GM21447 (cell line): ENCODE measurements at regions not wholly inside any gene's neighbourhood (a gene's known extent, or its start where the extent isn't known, plus 50 kb on each side); places are given as distances from the start of the nearest gene placed in this dataset.
"Not testable (repeated sequence)": the region's sequence is repeated elsewhere in the genome, so short reads cannot be mapped to it uniquely, and the experiment has no call there.

Experiments used
- ATAC-seq: cut with Tn5 transposase; IDR thresholded peaks from one replicate; pipeline ENCODE4 v1.9.1; 2021; ENCODE audit not compliant: unreplicated experiment

DNA sequence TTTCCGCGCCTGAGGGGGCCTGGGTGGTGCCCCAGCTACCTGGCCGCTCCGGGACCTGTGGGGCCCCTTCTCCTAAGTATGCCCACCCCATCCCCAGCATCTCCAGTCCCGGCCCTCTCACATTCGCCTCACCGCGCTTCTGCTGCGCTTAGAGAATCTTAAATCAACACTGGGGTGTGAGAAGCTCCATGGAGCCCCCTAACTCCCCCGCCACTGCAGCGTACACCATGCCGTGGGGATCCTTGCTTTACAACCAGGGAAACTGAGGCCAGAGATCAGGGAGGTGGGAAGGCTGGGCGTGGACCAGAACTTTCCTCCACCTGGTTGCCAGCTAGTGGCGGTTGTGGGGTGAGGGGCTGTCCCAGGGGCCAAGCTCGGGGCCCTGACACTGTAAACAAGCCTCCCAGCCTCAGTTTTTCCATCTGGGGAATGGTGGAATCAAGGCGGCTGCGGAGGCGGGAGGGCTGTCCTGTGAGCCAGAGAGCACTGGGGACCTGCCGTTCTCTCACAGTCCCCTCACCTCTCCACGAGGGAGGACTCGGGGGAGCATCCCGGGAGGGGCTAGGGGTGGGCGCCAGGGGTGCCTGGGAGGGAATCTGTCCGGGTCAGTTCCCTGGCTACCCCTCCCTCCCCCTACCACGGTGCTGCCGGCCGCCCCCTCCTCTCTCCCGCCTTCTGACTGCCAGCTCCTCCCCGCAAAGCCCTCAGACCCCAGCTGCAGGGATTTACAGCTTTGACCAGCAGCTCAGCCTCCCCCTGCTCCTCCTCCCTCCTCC lies 161.2 kb downstream of the C9orf50 start:
- no peak for ATAC-seq

DNA sequence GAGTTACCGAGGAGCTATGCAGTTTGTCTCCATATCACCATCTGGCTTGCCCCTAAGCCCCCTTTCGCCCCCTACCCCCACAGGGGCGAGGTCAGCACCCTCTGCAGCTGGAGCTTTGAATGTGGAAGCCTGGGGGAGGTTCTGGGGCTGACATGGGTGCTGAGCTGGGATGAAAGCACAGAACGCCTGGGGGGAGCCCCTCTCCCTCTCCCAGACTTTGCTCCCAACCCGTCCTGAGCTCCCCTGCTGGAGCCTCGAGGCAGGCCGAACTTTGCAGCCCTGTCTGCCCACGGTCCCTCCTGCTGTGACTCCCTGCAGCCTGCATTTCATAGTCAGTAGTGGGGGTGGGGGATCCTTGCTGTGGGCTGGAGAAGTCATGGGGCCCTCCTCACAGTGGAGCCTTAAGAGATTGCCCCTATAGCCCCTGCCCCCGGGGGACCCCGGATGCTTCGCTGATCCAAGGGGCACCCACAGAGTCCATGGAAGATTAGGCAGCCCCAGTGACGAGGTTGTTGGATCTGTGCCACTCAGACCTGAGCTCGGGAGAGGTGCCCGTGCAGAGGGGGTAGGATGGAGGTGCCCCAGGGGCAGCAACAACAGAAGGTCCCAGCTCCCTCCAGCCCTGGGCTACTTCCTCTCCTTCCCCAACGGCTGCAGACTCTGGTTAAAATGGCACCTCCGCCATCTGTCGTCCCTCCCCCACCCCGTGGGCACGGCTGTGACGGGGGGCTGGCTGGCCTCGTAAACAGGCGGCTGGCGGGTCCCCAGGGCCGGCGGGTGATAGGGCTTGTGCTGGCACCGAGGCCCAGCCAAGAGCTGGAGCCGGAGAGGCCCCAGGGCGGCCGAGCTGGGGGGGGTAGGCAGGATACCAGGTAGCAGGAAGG lies 162.0 kb downstream of the C9orf50 start:
- ATAC-seq: peak; percentile 13

DNA sequence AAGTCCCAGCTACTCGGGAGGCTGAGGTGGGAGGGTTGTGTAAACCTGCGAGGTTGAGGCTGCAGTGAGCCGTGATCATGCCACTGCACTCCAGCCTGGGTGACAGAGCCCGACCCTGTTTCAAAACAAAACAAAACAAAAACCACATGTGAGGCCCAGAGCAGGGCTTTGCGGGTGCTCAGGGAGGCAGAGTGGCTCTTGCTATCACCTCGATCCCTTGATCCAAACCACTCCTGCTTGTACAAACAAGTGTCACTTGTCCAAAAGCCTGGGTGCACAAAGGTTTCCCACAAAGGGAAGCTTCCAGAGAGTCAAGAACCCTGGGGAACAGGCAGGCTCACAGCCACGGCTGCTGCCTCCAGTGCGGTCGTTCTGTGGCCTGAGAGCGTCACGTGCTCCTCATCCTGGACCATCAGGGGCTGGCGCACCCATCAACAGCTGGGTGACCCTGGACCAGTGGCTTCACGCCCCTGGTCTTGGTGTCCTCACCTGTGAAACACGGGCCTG lies 162.7 kb downstream of the C9orf50 start:
- ATAC-seq: peak; percentile 49

DNA sequence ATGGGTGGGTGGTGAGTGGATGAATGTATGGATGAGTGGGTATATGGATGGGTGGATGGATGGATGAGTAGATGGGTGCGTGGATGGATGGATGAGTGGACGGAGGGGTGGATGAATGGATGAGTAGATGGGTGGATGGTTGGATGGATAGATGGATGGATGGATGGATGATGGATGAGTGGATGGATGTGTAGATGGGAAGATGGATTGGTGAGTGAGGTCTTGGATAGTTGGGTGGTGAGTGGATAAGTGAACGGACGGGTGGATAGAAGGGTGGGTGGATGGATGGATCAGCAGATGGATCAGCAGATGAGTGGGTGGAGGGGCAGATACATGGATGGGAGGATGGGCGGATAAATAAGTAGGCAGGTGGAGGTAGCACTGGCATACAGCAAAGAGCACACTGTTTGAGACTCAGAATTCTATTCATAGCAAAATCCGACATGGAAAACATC lies 163.5 kb downstream of the C9orf50 start:
- no peak for ATAC-seq

DNA sequence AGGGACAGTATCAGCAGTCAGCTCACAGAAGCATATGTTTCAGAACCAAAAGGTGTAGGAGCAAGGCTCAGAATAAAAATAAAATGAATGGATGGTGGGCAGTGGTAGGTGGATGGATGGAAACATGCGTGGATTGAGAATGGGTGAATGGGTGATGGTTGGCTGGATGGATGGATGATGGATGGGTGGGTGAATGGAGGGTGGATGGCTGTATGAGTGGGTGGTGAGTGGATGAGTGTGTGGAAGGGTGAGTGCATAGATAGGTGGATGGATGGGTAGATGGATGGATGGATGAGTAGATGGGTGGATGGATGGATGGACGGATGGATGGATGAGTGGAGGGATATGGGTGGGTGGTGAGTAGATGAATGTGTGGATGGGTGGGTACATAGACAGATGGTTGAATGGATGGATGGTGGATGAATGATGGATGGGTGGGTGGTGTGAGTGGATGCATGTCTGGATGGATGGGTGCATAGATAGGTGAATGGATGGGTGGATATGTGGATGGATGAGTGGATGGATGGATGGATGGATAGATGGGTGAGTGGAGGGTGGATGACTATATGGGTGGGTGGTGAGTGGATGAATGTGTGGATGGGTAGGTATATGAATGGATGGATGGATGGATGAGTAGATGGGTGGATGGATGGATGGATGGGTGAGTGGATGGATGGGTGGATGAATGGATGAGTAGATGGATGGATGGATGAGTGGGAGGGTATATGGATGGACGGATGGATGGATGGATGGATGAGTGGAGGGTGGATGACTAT lies 164.2 kb downstream of the C9orf50 start:
- no peak for ATAC-seq

DNA sequence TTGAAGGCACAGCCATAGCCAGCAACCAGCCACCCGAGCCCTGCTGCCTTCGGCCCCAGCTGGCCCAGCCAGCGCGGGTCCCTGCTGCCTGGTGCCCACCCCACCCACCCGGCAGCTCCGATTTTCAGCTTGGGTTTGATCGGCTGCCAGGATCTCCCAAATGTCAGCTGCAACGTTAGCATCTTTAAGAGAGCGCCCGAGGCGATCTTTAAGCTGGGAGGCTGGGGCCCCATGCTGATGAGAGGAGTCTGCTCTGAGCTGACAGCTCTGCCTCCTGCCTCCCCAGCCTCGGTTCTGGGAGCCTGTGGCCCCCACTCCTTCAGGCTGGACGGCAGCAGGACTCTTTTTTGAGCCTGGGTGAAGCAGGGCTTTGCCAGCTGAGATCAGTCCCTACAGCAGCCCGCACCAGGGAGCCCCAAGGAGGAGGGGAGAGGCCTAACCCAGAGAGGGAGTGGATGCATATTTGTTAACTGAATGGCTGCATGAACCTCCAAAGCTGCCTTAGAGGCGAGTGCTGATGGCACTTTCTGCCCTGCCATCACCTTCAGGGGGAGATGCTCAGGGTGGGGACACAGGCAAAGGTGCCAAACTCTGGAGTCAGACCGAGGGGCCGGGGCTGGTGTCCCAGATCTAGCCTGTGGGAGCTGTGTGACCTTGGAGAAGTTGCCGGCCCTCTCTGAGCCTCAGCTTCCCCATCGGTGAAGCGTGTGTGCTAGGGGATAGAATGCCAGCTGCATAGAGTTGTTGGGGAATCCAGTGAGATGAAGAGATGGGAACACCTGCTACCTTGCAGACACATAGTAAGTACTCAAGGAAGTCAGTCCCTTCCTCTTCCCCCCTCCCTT lies 165.5 kb downstream of the C9orf50 start:
- no peak for ATAC-seq

DNA sequence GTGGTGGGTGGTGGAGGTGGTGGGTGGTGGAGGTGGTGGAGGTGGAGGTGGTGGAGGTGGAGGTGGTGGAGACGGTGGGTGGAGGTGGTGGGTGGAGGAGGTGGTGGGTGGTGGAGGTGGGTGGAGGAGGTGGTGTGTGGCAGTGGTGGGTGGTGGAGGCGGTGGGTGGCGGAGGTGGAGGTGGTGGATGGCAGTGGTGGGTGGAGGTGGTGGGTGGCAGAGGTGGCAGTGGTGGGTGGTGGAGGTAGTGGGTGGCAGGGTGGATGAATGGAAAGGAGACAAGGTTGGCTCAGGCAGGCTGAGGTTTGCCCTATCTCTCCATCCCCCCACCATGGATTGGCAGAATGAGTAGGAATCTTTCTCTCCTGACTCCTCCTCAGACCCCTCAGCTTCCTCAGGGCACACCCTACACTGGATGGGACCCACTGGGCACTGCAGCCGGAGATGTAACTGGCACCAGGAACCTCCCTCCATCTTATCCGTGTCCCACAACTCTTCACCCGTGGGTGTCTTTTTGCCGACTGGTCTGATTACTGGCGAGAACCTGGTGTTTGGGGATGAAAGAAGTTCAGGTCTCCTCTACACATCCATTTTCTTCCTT lies 166.3 kb downstream of the C9orf50 start:
- ATAC-seq: no peak

DNA sequence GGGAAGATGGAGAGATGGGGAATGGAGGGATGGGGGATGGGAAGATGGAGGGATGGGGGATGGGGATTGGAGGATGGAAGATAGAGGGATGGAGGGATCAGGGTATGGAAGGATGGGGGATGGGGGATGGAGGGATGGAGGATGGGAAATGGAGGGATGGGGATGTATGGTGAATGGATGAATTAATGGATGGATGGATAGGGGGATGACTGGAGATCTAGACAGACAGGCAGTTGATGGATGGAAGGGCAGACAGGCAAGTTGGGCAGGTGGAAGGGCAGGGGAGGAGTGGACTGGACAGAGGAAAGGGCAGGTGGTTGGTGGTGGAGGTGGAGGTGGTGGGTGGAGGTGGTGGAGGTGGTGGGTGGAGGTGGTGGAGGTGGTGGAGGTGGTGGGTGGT lies 167.2 kb downstream of the C9orf50 start:
- ATAC-seq: no peak

DNA sequence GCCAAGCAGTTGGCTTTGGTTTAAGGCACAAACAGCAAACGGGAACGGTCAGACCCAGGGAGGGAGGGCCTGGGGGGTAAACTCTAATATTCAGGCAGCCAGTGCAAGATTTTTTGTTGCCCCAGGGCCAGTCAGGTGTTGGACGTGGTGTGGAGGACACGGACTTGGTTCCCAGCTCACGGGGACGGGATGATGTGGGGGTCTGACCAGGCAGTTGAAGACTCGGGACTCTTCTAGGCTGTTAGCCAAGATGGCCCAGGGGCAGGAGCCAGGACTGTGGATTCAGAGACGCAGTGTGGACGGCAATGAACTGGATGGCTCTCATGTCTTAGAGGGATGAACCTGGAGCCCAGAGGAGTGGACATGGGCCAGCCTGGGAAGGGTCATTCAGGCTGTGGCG lies 169.2 kb downstream of the C9orf50 start:
- ATAC-seq: no peak

DNA sequence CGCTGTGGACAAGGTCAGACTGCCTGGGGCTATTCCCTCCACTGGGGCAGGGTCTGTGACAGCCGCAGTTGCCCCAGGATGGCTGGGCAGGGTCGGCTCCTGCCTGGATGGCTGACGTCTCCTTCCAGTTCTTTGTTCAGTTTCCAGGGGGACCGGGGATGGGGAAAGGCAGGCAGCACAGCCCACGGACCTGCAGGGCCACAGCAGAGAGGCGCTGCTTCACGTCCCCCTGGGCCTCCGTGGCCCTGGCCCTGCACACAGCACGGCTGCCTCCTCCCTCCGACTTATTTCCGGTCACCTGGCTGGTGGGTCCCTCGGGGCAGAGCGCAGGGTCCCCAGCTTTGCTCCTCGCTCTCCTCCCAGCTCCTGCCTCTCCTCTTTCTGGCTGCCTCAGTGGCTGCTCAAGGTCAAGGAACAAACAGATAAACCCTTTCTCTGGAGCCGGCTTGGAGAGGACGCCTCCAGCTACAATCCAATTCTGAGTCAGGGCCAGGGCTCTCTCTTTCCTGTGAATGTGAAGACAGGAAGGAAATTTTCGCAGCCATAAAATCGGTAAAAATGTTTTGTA lies 169.7 kb downstream of the C9orf50 start:
- no peak for ATAC-seq

DNA sequence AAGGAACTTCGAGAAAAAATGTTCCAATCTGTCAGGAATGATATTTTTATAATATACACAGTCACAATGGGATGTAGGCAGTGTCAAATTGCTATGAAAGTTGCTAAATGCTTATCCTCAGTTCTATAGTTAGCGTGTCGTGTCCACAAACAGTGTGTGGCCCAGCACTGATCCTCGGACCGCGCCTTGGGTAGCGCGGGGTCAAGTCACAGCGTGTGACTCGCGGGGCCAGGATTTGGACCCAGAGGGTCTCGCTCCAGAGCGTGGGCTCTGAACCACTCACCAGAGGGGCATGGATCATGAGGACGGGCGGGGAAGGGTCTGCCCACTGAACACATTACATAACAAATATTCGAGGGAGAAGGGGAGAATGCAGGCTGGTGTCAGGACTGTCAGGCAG lies 171.8 kb downstream of the C9orf50 start:
- no peak for ATAC-seq

DNA sequence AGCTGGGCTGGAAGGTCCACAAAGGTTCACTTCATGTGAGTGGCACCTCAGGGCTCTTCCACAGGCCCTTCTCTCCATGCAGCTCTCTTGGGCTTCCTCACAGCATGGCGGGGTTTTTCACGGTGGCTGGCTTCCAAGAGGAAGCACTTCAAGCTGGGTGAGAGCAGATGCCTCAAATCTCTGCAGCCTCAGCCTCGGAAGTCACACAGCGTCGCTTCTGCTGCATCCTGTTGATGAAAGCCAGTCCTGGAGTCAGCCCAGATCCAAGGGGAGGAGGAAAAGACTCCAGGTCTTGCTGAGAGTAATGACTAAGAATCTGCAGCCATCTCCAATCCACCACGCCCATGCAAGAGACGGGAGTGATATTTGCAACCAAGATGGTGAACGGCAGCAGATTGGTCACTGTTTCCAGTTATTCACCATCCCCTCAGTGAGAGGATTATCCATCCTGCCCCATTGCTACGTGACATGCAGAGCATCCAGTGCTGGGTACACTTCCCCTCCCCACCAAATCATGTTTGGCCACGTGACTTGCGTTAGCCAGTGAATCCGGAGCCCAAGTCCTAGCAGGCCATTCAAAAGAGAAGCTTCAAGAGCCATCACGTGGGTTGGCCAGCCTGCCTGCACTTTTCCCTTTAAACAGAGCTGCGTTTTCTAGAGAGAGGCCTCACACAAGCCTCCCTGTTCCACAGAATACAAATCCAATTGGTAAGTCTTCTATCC lies 173.9 kb downstream of the C9orf50 start:
- ATAC-seq: no peak

DNA sequence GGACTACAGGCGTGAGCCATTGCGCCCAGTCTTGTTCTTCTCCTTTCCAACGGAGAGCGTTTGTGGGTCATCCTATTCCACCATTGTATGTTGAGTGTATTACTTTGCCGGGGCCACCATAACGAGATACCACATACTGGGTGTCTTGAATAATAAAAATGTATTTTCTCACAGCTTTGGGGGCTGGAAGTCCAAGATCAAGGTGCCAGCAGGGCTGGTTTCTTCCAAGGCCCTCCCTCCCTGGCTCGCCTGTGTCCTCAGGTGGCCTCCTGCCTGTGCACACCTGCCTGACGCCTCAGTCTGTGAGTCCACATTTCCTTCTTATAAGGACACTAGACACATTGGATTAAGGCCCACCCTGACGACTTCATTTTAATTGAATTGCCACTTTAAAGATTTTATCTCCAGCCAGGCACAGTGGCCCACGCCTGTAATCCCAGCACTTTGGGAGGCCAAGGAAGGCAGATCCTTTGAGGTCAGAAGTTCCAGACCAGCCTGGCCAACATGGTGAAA lies 175.1 kb downstream of the C9orf50 start:
- ATAC-seq: no peak

DNA sequence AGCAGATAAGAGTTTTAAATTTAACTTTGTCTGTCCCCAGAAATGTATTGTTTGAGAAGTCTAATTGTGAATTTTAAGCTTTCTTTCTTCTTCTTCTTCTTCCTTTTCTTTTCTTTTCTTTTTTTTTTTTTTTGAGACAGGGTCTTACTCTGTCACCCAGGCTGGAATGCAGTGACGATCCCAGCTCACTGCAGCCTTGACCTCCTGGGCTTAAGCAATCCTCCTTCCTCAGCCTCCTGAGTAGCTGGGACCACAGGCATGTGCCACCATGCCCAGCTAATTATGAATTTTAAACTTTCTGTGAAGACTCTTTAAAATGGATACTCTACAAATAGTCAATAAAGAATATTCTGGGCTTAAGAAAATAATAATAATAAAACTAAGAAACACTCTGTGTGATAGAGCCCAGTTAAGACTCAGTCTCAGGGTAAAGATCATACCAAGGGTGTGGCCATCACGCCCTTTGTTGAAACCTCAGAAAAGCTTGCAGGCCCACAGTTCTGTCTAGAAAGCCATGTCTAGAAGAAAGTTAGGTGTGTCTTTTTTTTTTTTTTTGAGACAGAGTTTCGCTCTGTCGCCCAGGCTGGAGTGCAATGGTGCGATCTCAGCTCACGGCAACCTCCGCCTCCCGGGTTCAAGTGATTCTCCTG lies 177.3 kb downstream of the C9orf50 start:
- not testable (repeated sequence) for ATAC-seq

DNA sequence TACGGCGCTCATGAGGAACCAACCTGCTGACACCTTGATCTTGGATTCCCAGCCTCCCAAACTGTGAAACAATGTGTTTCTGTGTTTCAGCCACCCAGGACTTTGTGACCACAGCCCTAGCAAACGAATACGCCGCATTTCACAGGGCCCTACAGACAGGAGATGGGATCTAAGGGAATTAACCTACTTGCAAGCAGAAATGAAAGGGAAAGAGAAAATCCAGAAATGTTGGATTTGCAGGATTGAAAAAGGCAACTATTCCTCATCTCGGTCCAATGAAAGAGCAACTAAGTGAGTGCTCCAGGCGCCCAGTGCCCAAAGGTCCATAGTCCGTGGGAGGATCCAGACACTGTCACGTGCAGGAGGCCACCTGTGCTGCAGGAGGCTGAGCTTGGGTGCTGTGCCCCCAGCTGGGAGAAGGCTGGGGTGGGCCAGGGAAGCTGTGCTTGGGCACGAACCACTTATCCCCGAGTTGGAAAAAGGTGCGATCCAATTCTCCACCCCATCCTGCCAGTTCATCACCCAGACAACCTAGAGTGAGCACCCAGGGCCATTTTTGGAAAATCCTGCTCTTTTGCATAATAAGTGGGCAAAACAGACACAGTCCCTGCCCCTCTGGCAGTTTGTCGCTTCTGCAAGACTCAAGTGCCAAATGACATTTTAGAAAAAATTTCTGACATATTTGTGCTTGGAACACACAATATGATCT lies 177.9 kb downstream of the C9orf50 start:
- ATAC-seq: no peak

DNA sequence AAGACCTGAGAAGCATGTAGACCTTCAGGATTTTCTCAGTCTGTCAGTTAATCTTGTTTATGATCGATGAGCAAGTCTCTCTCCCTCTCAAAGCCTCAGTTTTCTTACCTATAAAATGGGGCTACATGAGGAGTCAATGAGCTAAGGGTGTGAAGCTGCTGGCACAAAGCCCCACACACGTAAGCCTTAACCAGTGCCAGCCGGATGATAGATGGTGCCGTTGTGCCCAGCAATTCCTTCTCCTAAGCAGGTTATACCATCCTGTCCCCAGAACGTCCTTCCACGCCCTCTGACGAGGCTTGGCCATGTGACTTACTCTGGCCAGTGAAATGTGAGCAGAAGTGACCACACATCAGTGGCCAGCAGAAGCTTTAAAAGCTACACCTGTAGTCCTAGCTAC lies 179.0 kb downstream of the C9orf50 start:
- no peak for ATAC-seq

DNA sequence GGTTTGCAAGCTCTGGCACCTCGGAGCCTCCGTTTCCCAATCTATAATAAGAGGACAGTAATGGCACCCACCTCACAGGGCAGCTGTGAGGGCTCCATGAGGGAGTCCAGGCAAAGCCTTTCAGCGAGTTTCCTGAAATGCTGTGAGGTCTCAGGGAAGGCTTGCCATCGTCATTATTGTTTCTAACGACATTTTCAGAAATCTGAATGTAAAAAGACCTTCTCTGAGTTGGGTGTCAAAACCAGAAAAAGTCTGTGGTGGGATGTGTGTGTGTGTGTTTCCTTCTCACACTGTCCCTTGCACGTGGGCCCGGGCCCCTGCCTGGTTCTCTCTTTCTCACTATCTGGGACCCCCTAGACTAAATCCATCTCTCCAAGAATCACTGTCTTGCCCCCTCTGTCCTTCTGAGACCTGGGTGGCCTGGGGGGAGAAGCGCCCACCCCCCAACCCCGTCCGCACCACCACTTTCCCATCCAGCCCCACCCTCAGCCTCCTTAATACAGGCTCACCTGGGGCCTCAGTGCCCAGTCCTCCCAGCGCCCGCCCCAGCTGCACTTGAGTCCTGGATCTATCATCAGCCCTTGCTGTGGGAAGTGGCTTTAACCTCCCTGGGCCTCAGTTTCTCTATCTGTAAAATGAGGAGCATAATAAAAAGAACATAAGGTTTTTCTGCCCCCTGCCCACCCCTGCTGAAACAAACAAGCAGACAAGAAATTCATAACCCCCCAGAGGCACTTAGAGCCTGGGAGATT lies 180.3 kb downstream of the C9orf50 start:
- ATAC-seq: no peak
